Fibroblast of mammary gland (primary cell): ENCODE measurements at regions not wholly inside any gene's neighbourhood (a gene's known extent, or its start where the extent isn't known, plus 50 kb on each side); places are given as distances from the start of the nearest gene placed in this dataset.

Experiments used
- DNase-seq: peaks from one replicate; pipeline ENCODE4 v3.0.0-alpha.2; 2010; ENCODE audit warnings: low read depth
- H3K4me3 ChIP-seq: 2 replicates; pipeline ENCODE4 v1.5.1; 2011; ENCODE audit warnings: low read depth, mild to moderate bottlenecking, low read length, moderate library complexity; ENCODE audit not compliant: control insufficient read depth
- CTCF ChIP-seq: conservative IDR thresholded peaks from 2 replicates; pipeline ENCODE4 v1.5.1; 2011; ENCODE audit warnings: low read depth, low read length, inconsistent platforms; ENCODE audit not compliant: control insufficient read depth, insufficient read depth

- no peak for TF ChIP-seq CTCF
- H3K4me3 ChIP-seq, result no peak overlapping the region
- DNase-seq, result no peak
Observed at GRCh38 chr2:200743042-200743676, 68.6 kb upstream of the BZW1 start.

GRCh38 chr2:200744201-200744602 is 67.5 kb upstream of the BZW1 start:
- DNase-seq, result no peak
- no peak for TF ChIP-seq CTCF
- no peak overlapping the region for H3K4me3 ChIP-seq

- no peak overlapping the region for H3K4me3 ChIP-seq
- no peak for TF ChIP-seq CTCF
- no peak for DNase-seq
Observed at GRCh38 chr2:200746301-200746700, 65.4 kb upstream of the BZW1 start.

GRCh38 chr2:200747668-200748618 is 63.8 kb upstream of the BZW1 start:
- DNase-seq, result peak; percentile 93
- TF ChIP-seq CTCF, result no peak
- no peak overlapping the region for H3K4me3 ChIP-seq

- peak; percentile 26 for DNase-seq
- TF ChIP-seq CTCF, result no peak
- H3K4me3 ChIP-seq, result no peak overlapping the region
Observed at GRCh38 chr2:200748779-200749178, 62.9 kb upstream of the BZW1 start.

GRCh38 chr2:200749631-200750322 is 61.9 kb upstream of the BZW1 start:
- TF ChIP-seq CTCF, result no peak
- no peak for DNase-seq
- H3K4me3 ChIP-seq, result no peak overlapping the region
